Dermis microvascular lymphatic vessel endothelial cell (primary cell): ENCODE measurements at regions not wholly inside any gene's neighbourhood (a gene's known extent, or its start where the extent isn't known, plus 50 kb on each side); places are given as distances from the start of the nearest gene placed in this dataset.

ENCODE experiments used
- DNase-seq, 2 donors: peaks; one replicate each; pipeline versions ENCODE4 v3.0.0 to v3.0.0-alpha.2; 2010; ENCODE audit warnings: low read depth in 2 of 2

DNA sequence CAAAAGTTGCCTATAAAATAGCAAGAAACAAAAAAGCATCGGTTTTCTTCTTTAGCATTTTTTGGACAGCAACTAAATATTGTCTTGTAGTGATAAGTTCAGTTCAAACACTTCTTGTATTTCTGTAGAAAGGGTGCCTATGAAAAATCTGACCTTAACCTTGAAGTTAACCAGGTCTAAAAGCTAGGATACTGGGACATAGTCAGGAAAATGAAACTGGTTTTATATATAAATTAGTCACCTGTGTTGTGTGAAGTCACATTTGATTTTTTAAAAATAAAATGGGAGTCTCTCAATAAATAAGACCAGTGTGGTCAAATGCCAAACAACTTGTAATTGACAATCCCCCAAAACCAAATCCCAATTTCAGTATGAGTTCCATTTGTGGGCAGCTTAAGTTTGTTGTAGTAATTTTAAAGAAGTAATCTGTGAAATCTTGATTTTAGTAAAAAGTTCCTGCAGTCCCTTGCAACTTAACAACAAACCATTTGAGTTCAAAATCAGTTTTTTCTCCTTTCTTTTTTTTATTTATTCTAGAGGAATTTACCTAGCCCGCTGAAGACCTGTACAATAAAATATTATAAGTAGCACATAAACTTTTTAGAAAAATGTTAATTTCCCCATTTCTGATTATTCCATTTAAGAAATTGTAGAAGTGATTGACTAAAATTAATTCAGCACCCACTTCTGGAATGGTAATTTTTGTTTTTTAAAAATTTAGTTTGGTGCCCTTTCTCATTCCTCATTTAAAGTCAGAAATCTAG is 84.5 kb upstream of the PPARA start:
- no peak for DNase-seq

DNA sequence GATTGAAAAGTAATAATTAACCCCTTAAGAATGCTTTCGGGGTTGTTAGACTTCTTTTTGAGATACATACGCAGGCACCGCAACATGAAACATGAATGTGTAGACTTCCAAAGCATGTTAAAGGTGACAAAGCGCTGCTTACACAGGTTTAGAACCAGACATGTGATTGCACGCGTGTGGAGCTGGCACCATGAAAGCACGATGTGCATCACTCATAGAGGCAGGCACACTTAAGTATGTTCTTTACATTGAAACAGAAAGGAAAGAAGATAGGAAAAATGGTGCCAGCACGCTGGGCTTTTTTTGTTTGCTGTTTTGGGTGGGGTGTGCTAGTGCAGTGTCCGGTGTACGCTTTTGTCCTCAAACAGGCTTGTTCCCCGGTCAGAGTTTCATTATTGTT is 83.6 kb upstream of the PPARA start:
- DNase-seq, result peak in 1 of 2 donors; percentile 74

DNA sequence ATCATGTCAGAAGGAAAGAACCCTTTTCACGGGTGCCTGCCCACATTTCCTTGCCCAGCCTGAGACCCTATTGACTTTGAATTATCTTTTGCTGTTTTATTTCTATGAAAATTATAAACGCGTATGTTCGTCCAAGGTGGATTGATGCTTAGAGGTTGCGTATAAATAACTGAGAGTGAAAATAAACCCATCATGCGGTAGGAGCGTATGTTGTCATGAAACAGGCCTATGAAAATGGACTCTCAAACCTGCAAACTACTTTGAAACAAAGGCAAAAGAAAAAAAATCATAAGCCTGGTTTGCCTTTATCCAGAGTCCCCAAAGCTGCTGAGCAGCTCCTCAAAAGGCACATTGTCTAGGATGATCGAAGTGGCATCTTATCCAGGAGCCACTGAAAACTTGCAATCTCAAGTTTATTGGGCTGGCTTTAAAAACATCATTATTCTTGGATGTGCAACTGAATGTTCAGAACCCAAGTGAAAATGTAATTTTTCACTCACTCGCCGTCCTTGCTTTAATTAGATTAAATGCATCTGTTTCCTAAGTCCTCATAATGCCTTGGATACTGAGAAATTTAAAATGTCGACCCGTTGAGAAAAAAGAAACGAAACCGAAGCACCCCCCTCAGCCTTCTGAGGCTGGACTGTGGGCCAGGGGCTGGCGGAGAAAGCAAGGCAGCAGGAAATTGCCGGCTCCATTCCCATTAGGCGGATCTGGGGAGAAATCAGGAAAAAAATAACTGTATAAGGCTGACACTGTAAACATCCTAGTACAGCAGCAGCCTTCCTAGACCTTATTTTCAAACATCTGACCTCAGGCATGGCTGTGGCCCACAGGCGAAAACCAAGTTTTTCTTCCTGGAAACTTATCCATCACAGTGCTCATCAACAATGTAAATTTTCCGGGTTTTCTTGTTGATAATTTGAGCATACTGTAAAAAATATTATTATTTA is 82.9 kb upstream of the PPARA start:
- peak in 1 of 2 donors; percentile 66 for DNase-seq

DNA sequence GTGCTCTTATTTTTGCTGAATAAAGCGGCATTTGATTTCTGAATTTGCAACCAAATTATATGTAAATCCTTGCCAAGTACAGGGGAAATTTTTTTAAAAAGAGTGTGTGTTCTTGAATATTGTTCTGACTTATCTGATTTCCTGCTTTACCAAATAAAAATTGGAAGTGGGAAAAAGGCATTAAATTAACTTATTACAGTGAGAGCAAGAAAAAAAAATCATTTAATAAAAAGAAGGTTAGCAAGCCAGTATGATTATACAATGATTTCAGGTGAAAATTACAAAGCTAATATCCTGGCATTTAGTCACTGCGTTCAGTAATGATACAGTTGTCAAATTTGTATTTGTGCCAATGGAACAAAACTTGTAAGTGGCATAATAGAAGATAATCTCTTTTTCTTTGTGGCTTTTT is 82.1 kb upstream of the PPARA start:
- peak in 1 of 2 donors; percentile 35 for DNase-seq

DNA sequence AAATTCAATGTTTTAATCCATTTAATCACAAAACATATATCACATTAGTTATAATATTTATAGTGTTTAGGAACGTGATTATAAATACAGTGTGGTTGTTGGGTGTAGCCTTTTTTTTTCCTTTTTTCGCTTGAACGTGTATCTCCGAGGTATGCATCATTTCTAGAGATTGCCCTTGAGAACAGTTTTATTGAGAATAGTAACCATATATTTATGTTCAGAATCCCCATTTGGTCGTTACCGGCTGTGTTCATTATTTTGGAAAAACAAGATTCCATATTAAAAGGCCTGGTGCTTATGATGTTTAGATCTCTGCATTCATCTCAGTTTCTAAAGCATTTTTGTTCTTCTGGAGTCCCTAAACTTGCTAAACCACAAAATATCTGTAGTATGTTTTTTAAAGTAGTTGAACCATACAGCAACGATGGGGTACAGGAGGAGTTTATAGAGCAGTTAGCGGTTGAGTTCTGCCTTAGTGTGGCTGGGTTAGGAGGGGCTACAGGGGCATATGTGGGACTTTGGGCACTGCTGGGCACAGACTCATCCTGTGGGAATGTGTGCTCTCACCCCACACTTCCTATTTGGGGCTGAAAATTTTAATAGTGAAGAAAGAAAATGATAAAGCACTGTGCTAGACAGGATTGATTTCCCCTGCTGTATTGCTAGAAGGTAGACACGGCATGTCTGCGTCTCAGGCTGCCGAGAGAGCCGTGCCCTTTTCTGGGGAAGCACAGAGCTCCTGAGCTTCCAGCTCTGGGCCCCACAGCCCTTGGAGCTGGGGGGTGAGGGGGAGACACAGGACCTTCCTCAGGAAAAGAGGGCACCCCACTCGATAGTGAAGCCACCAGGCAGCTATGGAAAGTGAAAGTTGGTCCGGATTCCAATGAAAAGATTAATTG is 81.5 kb upstream of the PPARA start:
- DNase-seq, result peak in 1 of 2 donors; percentile 67

DNA sequence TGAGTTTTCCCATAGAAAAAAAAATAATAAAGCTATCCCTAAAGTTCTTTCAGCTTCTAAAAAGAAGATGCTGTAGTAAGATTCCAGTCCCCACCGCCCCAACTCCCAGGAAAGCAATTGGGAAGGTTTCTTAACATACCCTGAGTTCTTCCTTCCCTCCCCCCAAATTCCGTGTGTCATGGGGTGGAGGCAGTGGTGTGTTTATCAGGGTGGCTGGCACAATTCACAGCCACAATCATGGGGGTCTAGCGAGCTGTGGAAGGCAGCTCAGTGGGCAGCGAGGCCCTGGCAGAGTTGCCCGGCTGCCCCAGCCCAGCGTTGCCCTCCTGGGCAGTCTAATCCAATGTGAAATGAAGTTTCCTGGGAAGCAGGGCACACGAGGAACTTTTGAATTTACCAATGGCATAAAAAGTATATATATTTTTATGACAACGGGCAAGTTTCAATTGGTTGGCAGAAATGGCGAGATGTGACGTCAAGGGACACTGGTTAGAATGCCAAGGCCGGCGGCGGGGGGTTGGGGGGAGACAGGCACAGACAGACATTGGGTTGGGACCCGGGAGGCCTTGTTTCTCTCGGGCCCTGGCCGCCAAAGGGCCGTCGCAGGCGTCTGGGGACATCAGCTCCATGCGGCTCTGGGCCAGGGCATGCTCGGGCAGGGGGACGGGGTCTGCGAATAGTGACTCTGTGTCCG is 80.7 kb upstream of the PPARA start:
- peak; percentile 95 to 98 for DNase-seq

DNA sequence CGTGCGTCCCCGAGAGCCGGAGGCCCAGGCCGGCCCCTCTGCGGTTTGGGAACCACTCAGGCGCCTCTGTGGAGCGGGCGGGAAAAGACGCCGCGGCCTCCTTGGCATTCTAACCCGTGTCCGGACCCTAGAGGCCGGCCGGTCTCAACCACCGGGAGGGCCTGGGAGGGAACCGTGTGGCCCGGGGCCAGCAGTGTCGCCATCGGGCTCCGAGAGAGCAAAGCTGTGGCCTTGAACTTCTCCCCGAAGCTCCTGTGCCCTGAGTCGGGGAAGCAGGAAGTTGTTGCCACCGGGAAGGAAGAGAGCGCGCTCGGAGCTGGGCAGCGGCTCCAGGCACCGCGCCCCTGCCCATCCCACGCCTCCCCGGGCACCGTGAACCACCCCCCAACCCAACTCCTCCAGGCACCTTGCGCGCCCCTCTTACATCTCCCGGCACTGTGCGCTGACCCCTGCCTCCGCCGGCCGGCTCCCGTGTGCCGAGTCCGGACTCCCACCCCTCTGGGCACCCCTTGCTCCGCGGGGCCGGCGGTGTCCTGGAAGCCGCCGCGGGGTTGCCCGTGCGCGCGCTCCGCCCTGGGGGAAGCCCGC is 80.0 kb upstream of the PPARA start:
- DNase-seq, result peak in 1 of 2 donors; percentile 63

DNA sequence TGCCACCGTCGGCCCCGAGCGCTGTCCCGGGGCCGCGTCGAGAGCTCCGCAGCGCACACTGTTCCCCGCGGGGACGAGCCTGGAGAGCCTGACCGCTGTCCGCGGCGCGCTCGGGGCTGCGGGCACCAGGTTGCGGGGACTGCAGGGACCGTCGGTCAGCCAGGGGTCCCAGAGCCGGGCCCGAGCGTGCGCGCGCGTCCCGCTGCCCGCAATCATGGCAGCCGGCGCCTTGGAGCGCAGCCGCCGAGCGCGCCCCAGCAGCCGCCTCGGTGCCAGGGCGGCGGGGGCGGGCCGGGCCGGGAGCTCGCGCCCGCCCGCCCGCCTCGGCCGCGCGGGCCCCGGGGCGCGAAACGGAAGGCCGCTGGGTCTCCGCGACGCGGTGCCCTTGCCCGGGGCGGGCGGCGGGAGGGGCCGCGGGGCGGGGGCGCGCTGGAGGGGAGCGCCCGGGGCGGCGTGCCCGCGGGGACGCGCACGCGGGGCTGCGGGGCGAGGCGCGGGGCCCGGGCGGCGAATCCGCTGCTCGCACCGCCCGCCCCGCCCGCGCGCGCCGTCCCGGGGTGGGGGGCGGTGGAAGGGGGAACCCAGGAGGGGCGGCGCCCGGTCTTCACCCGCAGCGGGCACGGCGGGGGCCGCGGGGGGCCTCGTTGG is 79.4 kb upstream of the PPARA start:
- peak in 1 of 2 donors; percentile 75 for DNase-seq

DNA sequence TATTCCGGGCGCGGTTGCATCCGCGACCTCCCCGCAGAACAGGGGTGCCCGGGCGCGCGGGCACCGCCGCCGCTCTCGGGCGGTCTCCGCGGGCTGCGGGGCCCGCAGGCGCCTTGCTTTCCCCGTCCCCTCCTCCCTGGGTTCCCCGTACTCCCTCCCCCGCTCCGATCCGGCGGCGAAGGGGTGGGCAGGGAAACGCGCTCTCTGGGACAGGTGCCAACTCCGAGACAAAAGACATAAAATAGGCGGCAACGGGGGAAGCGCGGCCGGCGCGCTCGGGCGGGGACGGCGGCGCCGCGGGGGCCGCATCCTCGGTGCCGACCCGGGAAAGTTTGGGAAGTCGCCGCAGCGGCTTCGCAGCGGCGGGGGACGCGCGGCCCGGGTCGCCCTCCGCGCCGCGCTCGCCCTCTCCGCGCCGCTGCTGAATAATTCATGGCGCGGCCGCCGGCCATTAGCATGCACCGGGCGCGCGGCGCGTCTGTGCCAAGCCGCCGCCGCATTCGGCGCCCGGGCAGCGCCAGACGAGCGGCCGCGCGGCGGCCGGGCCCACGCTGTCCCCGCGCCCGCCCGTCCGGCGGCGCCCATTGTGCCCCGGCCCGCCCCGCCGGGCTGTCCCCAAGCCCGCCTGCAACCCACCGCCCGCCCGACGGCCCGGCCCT is 78.7 kb upstream of the PPARA start:
- DNase-seq, result peak; percentile 90 to 93

DNA sequence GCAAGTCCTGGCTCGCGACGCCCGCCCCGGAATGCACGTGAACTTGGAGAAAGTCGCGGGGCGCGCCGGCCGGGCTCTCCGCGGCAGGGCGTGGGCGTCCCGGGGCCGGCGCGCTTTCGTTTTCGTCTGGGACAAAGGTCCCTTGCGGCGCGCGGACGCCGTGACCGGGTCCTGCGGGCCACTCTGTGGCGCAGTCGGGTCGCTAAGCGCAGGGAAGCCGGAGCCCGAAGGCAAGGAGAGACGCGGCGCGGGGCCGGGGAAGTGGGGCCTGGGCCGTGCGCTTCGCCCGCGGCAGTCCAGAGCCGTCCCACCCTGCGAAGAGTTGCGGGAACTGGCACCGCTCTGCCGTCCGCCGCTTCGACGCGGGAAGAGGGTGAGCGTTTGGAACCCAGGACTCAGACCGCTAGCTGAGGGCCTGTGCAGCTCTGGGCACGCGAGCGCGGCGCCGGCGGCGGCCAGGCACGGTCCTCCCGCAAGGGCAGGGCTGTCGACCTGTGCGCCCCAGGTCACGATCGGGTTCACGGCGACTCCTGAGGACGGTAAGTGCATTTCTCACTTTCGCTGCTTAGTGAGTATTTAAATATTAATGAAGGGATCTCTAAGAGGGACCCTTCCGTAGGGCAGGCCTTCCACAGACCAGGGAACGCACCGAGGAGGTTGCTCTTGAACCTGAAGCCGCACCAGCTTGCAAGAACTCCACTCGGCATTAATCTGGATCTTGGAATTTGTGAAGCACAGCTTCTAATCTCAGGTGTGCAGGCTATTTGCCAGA is 78.0 kb upstream of the PPARA start:
- DNase-seq, result peak in 1 of 2 donors; percentile 66

DNA sequence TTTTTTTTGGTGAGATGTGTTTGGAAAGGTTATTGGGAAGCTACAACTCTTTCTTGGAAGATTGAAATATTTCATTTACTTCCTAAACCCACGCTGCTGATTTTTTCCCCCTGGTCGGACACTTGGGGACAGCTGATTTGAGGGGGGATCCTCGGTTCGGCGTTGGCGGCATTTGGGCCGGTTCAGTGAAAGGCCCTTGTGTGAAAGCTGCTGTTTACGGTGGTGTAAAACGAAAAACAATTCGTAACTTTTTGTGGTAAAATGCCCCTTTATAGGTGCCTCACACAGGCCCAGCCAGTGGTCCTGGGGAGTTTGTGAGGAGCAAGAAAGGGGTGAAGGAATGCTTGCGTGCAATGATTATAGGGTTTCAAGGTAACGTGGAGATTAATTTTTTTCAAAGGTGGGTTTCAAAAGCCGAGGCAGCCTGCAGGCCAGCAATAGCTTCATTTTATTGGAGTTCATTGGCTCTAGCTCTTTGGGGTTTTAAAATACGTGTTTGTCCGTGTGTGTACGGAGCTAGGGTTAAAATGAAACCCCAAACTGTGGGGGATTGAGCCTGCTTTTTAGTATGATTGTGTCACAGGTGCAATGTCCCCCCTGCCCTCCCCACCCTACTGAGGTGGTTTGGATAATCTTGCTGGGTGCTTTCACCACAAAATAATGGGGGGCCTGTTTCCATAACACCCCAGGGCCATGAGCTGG is 77.2 kb upstream of the PPARA start:
- DNase-seq, result no peak

DNA sequence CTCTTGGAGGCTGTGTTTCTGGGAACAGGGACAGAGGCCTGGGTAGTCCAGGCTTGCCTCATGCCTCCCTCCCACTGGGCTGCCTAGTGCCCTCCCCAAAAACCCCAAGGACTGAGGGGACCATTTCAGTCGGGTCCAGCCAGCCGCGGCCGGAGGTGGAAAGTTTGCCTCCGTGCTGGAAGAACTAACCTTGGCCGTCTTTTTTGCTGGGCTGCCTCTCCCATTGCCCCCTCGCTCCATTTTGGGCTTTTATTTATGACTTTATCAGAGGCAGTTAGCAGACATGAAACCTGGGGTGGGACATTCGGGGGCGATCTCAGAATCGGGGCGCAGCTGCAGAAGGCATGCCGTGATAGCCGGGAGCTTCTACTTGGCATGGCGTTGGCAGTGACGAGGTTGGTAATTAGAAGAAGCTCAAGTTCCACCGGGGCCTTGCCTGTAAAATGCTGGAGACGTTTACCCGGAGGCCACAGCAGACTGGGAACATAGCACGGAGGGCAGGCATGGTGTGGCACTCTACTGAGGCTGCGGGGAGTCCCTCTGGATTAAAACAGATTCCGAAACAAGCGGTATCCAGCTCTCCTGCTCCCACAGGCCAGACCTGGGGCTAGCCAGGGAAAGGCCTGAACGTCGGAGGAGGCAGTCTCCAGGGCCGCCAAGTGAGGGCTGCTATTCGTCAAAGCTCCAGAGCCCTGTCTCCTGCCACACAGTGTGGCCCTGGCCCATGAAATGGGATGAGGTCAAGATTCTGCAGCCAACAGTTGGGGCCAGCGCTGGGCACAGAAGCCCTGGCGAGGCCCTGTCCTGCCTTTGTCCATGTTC is 76.4 kb upstream of the PPARA start:
- peak in 1 of 2 donors; percentile 44 for DNase-seq

DNA sequence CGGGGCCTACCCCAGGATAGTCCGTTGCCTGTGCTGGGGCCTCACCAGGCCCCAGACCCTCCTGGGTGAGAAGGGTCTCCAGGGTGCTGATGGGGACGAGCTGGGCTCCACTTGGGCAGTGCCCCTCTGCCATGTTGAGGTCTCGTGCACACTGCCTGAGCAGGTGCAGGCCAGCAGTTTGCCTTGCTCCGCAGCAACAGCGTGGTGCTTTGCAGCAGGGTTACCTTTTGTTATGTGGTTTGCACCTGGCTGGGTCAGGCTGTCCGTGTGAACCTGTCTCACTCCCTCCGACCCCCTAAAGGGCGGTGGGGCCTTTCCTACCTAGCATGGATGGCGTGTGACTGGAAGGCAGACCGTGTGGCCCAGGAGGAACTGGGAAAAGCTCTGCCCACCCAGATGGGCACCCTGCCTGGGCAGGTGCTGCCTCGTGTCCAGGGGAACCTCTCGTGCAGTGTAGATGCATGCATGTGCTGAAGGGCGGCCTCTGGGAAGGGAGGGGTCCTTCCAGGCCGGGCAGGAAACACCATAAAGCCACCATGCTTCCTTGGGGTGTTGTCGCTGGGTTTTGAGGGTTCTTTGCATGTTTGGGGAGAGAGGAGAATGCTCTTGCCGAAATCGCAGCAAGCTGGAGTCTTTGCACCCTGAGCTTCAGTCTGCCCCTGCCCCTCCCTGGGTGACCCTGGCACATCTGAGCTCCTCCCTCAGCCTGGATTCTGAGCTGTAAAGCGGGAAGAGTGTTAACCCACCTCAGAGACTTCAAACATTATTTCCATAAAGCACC is 75.4 kb upstream of the PPARA start:
- no peak for DNase-seq

DNA sequence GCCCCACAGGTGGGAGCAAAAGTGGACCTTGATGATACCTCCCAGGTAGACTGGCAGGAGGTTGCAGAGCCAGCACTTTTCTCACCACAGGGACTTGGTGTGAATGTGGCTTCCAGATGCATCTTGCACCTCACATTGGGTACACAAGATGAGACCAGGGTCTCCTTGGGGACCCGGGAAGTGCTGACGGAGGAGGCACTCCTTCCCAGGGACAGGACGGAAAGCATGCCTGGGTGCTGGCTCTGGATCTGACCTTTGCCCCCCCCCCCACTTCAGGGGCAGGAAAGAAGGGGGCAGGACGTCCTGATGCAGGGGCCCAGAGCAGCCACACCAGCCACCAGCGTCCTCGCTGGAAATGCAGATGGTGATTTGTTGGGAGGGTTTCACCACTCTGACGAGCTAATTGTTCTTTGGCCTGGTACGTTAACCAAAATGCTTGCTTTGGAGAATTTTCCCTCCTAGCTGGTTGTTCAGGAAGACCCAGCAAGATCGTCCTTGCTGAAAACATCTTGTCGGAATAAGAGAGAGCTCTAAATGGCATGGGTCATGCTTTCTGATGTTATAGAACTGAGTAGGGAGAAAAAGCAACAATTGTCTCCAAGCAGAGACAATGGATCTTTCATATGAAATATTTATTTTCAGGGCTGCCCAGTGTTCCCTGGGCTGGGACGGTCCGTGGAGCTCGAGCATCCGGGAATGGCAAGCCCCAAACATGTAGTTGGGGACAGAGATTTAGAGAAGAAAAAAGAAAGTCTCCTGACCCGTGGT is 74.4 kb upstream of the PPARA start:
- DNase-seq, result no peak

DNA sequence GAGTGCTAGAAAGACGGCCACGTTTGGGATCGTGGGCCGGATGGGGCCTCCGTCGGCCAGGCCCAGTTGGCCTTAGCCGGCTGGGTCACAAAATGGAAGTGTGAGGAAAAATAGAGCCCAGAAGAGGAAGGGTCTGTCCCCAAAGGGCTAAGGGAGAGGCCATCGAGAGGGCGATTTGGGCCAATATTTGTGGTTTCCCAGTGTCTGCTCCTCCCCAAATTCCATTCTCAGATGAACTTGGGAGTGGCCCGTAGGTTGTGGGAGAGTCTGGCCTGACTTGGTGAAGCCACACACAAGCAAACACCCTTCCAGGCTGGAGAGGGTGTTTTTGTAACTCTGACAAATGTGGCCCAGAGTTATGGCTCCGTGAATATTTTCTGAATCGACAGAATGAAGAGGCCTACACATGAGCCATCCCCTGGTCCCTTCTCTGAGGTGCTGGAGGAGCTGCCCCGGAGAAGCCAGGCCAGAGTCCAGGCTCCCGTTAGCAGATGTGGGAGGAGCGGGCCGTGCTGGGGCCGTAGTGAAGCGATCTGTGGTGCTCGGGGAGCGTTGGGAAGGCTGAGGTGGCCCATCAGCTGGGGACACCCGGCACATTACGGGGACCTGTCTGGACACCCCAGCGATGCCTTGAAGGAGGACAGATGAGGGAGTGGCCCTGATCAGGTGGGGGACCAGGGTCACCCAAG is 73.5 kb upstream of the PPARA start:
- peak in 1 of 2 donors; percentile 64 for DNase-seq
